SU-DHL-6 (cell line): ENCODE measurements at regions not wholly inside any gene's neighbourhood (a gene's known extent, or its start where the extent isn't known, plus 50 kb on each side); places are given as distances from the start of the nearest gene placed in this dataset.
"Not testable (repeated sequence)": the region's sequence is repeated elsewhere in the genome, so short reads cannot be mapped to it uniquely, and the experiment has no call there.

Source experiments
- H2AFZ ChIP-seq: fragments of 200-600 bp; sonication (generic); 2 replicates; pipeline ENCODE4 v1.6.1; 2014; ENCODE audit warnings: low read depth, mild to moderate bottlenecking, moderate library complexity, mixed read lengths, antibody characterized with exemption, low read length; ENCODE audit not compliant: severe bottlenecking
- H3F3A ChIP-seq: fragments of 200-600 bp; shearing (Covaris generic); 2 replicates; pipeline ENCODE4 v1.6.0; 2016; ENCODE audit warnings: antibody characterized with exemption, mild to moderate bottlenecking; ENCODE audit not compliant: insufficient read depth
- H3K27ac ChIP-seq: fragments of 200-600 bp; sonication (generic); 2 replicates; pipeline ENCODE4 v1.5.1; 2016; ENCODE audit warnings: low read depth, mild to moderate bottlenecking, low read length, moderate library complexity, mixed read lengths
- H3K27me3 ChIP-seq: fragments of 200-600 bp; sonication (generic), shearing (Covaris generic); 2 replicates; pipeline ENCODE4 v1.6.0; 2014; ENCODE audit warnings: mild to moderate bottlenecking, low read length
- H3K36me3 ChIP-seq: fragments of 200-600 bp; sonication (generic); 2 replicates; pipeline ENCODE4 v1.6.1; 2014; ENCODE audit warnings: mild to moderate bottlenecking, low read length, mixed read lengths
- H3K4me2 ChIP-seq: fragments of 300-600, 200-600 bp; shearing (Covaris generic), sonication (generic); 2 replicates; pipeline ENCODE4 v1.6.0; 2014; ENCODE audit warnings: low read length, low read depth, mild to moderate bottlenecking; ENCODE audit not compliant: poor library complexity, severe bottlenecking
- H3K4me3 ChIP-seq: fragments of 200-600 bp; sonication (generic); 2 replicates; pipeline ENCODE4 v1.5.1; 2014; ENCODE audit warnings: antibody characterized with exemption, low read length, mild to moderate bottlenecking, mixed read lengths; ENCODE audit not compliant: insufficient read depth, poor library complexity, severe bottlenecking
- H3K79me2 ChIP-seq: fragments of 200-600 bp; sonication (generic); 2 replicates; pipeline ENCODE4 v1.6.1; 2014; ENCODE audit warnings: mild to moderate bottlenecking, low read length, moderate library complexity; ENCODE audit not compliant: insufficient read depth
- H3K9ac ChIP-seq: fragments of 200-600 bp; sonication (generic); 2 replicates; pipeline ENCODE4 v1.7.0; 2014; ENCODE audit warnings: mild to moderate bottlenecking, low read length
- H3K9me2 ChIP-seq: fragments of 200-600 bp; sonication (generic); replicated peaks from 2 replicates; pipeline ENCODE4 v1.6.1; 2014; ENCODE audit warnings: low read length; ENCODE audit not compliant: insufficient read depth
- H3K9me3 ChIP-seq: fragments of 200-600 bp; sonication (generic); 2 replicates; pipeline ENCODE4 v1.6.1; 2014; ENCODE audit warnings: low read length, mixed read lengths; ENCODE audit not compliant: insufficient read depth
- H4K20me1 ChIP-seq: fragments of 200-600 bp; sonication (generic); 2 replicates; pipeline ENCODE4 v1.6.1; 2014; ENCODE audit warnings: low read depth, mild to moderate bottlenecking, antibody characterized with exemption, low read length, moderate library complexity, mixed read lengths
- EZH2phosphoT487 ChIP-seq: fragments of 200-600 bp; sonication (generic), shearing (Covaris generic); conservative IDR thresholded peaks from 2 replicates; pipeline ENCODE4 v1.6.1; 2018; ENCODE audit warnings: mild to moderate bottlenecking, antibody characterized with exemption, low read length, moderate library complexity, mixed read lengths
- TF ChIP-seq, protein P1 (sequence below): fragments of 200-600 bp; sonication (generic); IDR thresholded peaks from one replicate; pipeline ENCODE4 v1.5.1; 2017; ENCODE audit warnings: antibody characterized with exemption, mild to moderate bottlenecking, low read length, moderate library complexity; ENCODE audit not compliant: insufficient read depth, poor library complexity, severe bottlenecking

DNA sequence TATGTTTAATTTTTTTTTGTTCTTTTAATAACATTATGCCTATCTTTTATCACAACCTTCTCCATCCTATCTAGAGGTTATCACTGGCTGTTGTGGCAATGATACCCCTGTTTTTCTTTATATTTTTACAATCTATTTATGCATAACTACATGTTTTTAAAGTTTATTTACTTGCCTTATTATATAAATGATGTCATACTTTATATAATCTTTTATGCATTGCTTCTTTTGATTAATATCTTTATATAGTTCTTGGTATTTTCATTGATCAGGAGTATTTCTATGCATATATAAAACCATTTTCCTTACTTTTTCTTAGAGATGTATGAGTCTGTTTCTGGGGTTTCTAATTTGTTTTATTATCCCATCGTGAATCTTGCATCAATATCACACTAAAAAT is 719.8 kb upstream of the RAG2 start:
- Histone ChIP-seq H3K79me2 (no peaks in the 10 kb centered on the region), H3K9me3 (no peaks in the 10 kb centered on the region), H3K27ac (no peak overlapping the region), H3F3A (no peaks in the 10 kb centered on the region), H3K9me2 (no peaks in the 10 kb centered on the region), H2AFZ (no peak overlapping the region), H4K20me1 (no peaks in the 10 kb centered on the region), H3K4me2 (no peak overlapping the region), H3K36me3 (no peaks in the 10 kb centered on the region), H3K9ac (no peak overlapping the region), H3K4me3 (no peak overlapping the region), H3K27me3 (no peaks in the 10 kb centered on the region)
- TF ChIP-seq, protein P1, sequence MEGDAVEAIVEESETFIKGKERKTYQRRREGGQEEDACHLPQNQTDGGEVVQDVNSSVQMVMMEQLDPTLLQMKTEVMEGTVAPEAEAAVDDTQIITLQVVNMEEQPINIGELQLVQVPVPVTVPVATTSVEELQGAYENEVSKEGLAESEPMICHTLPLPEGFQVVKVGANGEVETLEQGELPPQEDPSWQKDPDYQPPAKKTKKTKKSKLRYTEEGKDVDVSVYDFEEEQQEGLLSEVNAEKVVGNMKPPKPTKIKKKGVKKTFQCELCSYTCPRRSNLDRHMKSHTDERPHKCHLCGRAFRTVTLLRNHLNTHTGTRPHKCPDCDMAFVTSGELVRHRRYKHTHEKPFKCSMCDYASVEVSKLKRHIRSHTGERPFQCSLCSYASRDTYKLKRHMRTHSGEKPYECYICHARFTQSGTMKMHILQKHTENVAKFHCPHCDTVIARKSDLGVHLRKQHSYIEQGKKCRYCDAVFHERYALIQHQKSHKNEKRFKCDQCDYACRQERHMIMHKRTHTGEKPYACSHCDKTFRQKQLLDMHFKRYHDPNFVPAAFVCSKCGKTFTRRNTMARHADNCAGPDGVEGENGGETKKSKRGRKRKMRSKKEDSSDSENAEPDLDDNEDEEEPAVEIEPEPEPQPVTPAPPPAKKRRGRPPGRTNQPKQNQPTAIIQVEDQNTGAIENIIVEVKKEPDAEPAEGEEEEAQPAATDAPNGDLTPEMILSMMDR = no peak
- no peak for TF ChIP-seq EZH2phosphoT487

DNA sequence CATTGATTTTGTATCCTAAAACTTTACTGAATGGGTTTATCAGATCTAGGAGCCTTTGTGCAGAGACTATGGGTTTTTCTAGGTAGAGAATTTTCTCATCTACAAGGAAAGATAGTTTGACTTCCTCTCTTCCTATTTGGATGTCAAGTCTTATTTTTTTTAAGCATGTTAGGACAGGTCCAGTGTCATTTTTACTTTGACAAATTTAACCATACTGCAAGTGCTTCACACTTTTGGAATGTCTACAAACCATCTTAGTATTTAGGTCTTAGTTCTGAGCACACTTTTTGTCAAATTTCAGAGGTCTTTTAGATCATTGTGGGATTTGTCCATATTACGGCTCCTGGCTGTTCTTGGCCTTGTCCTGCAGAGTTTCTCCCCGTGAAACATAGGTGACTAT is 715.2 kb upstream of the RAG2 start:
- Histone ChIP-seq H3K36me3 (no peaks in the 10 kb centered on the region), H3K9me3 (no peaks in the 10 kb centered on the region), H4K20me1 (no peaks in the 10 kb centered on the region), H3K79me2 (no peaks in the 10 kb centered on the region), H3K9me2 (no peaks in the 10 kb centered on the region), H3K27ac (no peak overlapping the region), H3F3A (no peaks in the 10 kb centered on the region), H3K27me3 (no peaks in the 10 kb centered on the region), H3K4me2 (no peak overlapping the region), H3K4me3 (no peak overlapping the region), H3K9ac (no peak overlapping the region), H2AFZ (no peak overlapping the region)
- no peak for TF ChIP-seq EZH2phosphoT487
- TF ChIP-seq, protein P1 = no peak

DNA sequence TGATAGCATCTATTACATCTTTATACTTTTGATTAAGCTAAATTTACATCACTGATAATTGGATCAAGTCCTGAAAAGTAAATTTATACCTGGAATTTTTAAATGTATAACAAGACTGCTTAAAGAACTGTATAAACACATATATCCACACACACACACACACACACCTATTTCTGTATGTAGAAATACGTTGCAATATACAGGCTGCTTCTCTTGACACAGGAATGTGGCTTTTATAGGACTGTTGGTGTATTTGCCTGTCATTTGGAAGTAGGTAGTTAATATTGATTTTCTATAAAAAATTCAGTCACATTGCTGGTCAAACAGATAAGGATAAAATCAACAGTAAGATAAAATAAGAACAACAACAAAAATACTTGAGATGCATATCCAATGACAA is 708.5 kb upstream of the RAG2 start:
- Histone ChIP-seq H3K9me2 (no peaks in the 10 kb centered on the region), H3K27me3 (no peaks in the 10 kb centered on the region), H3F3A (no peaks in the 10 kb centered on the region), H2AFZ (no peak overlapping the region), H3K27ac (no peak overlapping the region), H3K4me3 (no peak overlapping the region), H3K9me3 (no peaks in the 10 kb centered on the region), H3K79me2 (no peaks in the 10 kb centered on the region), H3K9ac (no peak overlapping the region), H3K36me3 (no peaks in the 10 kb centered on the region), H4K20me1 (no peaks in the 10 kb centered on the region), H3K4me2 (no peak overlapping the region)
- TF ChIP-seq, protein P1 = no peak
- TF ChIP-seq EZH2phosphoT487 = no peak

GRCh38 chr11:37301405-37301804 is 703.4 kb upstream of the RAG2 start:
- not testable (repeated sequence) for H3K36me3 ChIP-seq, H4K20me1 ChIP-seq, H3F3A ChIP-seq

More at GRCh38 chr11:37301405-37301804, 703.4 kb upstream of the RAG2 start:
- H3K27ac ChIP-seq, H3K9ac ChIP-seq, H3K9me3 ChIP-seq, H3K4me2 ChIP-seq, H2AFZ ChIP-seq, H3K27me3 ChIP-seq, H3K9me2 ChIP-seq, H3K79me2 ChIP-seq, H3K4me3 ChIP-seq: not testable (repeated sequence)
